GM19099 (cell line): ENCODE measurements at regions not wholly inside any gene's neighbourhood (a gene's known extent, or its start where the extent isn't known, plus 50 kb on each side); places are given as distances from the start of the nearest gene placed in this dataset.

Experiments
- POLR2A ChIP-seq: IDR thresholded peaks from 3 replicates; pipeline ENCODE4 v1.6.1; 2011; ENCODE audit warnings: low read depth; ENCODE audit not compliant: insufficient read length; ENCODE audit errors: extremely low read depth

GRCh38 chr6:144586986-144587385 is 301.9 kb downstream of the UTRN start:
- no peak for TF ChIP-seq POLR2A

- no peak for TF ChIP-seq POLR2A
These were observed 303.7 kb downstream of the UTRN start for GRCh38 chr6:144588697-144589325.

- TF ChIP-seq POLR2A, result no peak
These were observed 305.4 kb downstream of the UTRN start for GRCh38 chr6:144590532-144590931.

GRCh38 chr6:144593392-144593791 is 308.3 kb downstream of the UTRN start:
- no peak for TF ChIP-seq POLR2A

- no peak for TF ChIP-seq POLR2A
These were observed 309.4 kb downstream of the UTRN start for GRCh38 chr6:144594585-144594984.

GRCh38 chr6:144595266-144595665 is 310.1 kb downstream of the UTRN start:
- TF ChIP-seq POLR2A, result no peak

- TF ChIP-seq POLR2A, result no peak
These were observed 312.4 kb downstream of the UTRN start for GRCh38 chr6:144597511-144597910.

- TF ChIP-seq POLR2A, result no peak
These were observed 314.5 kb downstream of the UTRN start for GRCh38 chr6:144599615-144600014.

GRCh38 chr6:144601221-144601620 is 316.1 kb downstream of the UTRN start:
- no peak for TF ChIP-seq POLR2A

GRCh38 chr6:144602523-144603180 is 317.5 kb downstream of the UTRN start:
- TF ChIP-seq POLR2A, result no peak

- TF ChIP-seq POLR2A, result no peak
These were observed 320.9 kb downstream of the UTRN start for GRCh38 chr6:144606083-144606482.

- no peak for TF ChIP-seq POLR2A
These were observed 323.0 kb downstream of the UTRN start for GRCh38 chr6:144607998-144608735.

- no peak for TF ChIP-seq POLR2A
These were observed 327.7 kb downstream of the UTRN start for GRCh38 chr6:144612811-144613210.

GRCh38 chr6:144613859-144614258 is 328.7 kb downstream of the UTRN start:
- no peak for TF ChIP-seq POLR2A

GRCh38 chr6:144615870-144616269 is 330.7 kb downstream of the UTRN start:
- no peak for TF ChIP-seq POLR2A

- TF ChIP-seq POLR2A, result no peak
These were observed 332.1 kb downstream of the UTRN start for GRCh38 chr6:144617191-144617590.
